K562 (cell line): ENCODE measurements at regions not wholly inside any gene's neighbourhood (a gene's known extent, or its start where the extent isn't known, plus 50 kb on each side); places are given as distances from the start of the nearest gene placed in this dataset.

Experiments
- ATAC-seq: fragments of 200-7000 bp; cut with Tn5 transposase; 3 replicates; pipeline ENCODE4 v1.9.1; 2020; ENCODE audit warnings: moderate library complexity
- BruUV-seq: library from RNA; stranded (reverse); fragments of 400-500 nt; replicated peaks from 2 replicates; lab custom pipeline; 2021; lab: Mats Ljungman, UMichigan
- CTCF ChIA-PET: fragments of 300-600 bp; formaldehyde crosslinking; extraction: SDS; loops from one replicate; lab custom pipeline; 2021; ENCODE audit warnings: low intra/inter-chr PET ratio; lab: Yijun Ruan, JAX
- POLR2A ChIA-PET: fragments of 300-600, 350-650 bp; sonication (Branson Sonifier 250); formaldehyde crosslinking; extraction: SDS; loops from one replicate; lab custom pipeline; 2021; ENCODE audit warnings: antibody characterized with exemption, inconsistent platforms; lab: Yijun Ruan, JAX
- DNase-seq, 4 experiments: peaks; one replicate each; pipeline versions ENCODE4 v3.0.0 to v3.0.0-alpha.2; 2011 to 2018; ENCODE audit warnings: low spot score in 3 of 4, mixed read lengths in 3 of 4; ENCODE audit errors: extremely low read depth in 1 of 4
- FAIRE-seq: peaks from 2 replicates; lab custom pipeline; 2011; peaks lifted over from hg19 to GRCh38; lab: Jason Lieb, UNC
- H2AFZ ChIP-seq: 2 replicates; pipeline ENCODE4 v1.6.0; 2011; ENCODE audit warnings: low read depth, low read length, control low read depth, inconsistent platforms
- H3K27ac ChIP-seq: fragments of 200-600 bp; 3 replicates; pipeline ENCODE4 v1.8.0; 2011; ENCODE audit warnings: low read depth, mild to moderate bottlenecking, control low read depth, inconsistent platforms, low read length, moderate library complexity, mixed read lengths; ENCODE audit errors: extremely low read depth
- H3K27me3 ChIP-seq, 2 experiments: fragments of 300-600 bp in 1 of 2; 2 replicates in 1 of 2; 3 replicates in 1 of 2; pipeline versions ENCODE4 v1.6.0 to v1.8.0; 2011; ENCODE audit warnings: inconsistent platforms in 2 of 2, low read length in 2 of 2, mild to moderate bottlenecking in 1 of 2, mixed read lengths in 1 of 2, moderate library complexity in 1 of 2; ENCODE audit not compliant: control insufficient read depth in 2 of 2, insufficient read depth in 2 of 2
- H3K36me3 ChIP-seq: fragments of 300-600 bp; 3 replicates; pipeline ENCODE4 v1.8.0; 2011; ENCODE audit warnings: mild to moderate bottlenecking, low read length, inconsistent platforms; ENCODE audit not compliant: control insufficient read depth, insufficient read depth
- H3K4me1 ChIP-seq, 2 experiments: fragments of 200-600 bp in 1 of 2; replicated peaks in 1 of 2; 2 replicates in 1 of 2; 3 replicates in 1 of 2; pipeline versions ENCODE4 v1.5.1 to v1.8.0; 2011; ENCODE audit warnings: inconsistent platforms in 2 of 2, low read length in 2 of 2, mild to moderate bottlenecking in 1 of 2, mixed read lengths in 1 of 2, moderate library complexity in 1 of 2; ENCODE audit not compliant: control insufficient read depth in 2 of 2, insufficient read depth in 2 of 2
- H3K4me2 ChIP-seq: 2 replicates; pipeline ENCODE4 v1.6.1; 2011; ENCODE audit warnings: low read length, control low read depth, inconsistent platforms, mixed read lengths; ENCODE audit not compliant: insufficient read depth
- H3K4me3 ChIP-seq: fragments of 200-600 bp; sonication (generic), shearing (Covaris generic); 2 replicates; pipeline ENCODE4 v1.5.1; 2016; ENCODE audit warnings: control low read depth, inconsistent platforms
- H3K79me2 ChIP-seq: fragments of 200-600 bp; 3 replicates; pipeline ENCODE4 v1.8.0; 2011; ENCODE audit warnings: low read length, inconsistent platforms; ENCODE audit not compliant: control insufficient read depth, insufficient read depth
- H3K9ac ChIP-seq, 2 experiments: 2 replicates each; pipeline versions ENCODE4 v1.6.0 to v1.6.1; 2011; ENCODE audit warnings: low read depth in 2 of 2, low read length in 2 of 2, control low read depth in 1 of 2, inconsistent platforms in 1 of 2, mild to moderate bottlenecking in 1 of 2, mixed read lengths in 1 of 2; ENCODE audit not compliant: insufficient read depth in 1 of 2
- H3K9me1 ChIP-seq: one replicate; pipeline ENCODE4 v1.6.0; 2011; ENCODE audit warnings: inconsistent platforms, mild to moderate bottlenecking, low read length, moderate library complexity; ENCODE audit not compliant: control insufficient read depth, insufficient read depth
- H3K9me3 ChIP-seq: replicated peaks from 2 replicates; pipeline ENCODE4 v1.5.1; 2011; ENCODE audit warnings: low read depth, low read length, inconsistent platforms; ENCODE audit not compliant: control insufficient read depth, insufficient read depth
- H4K20me1 ChIP-seq: replicated peaks from 2 replicates; pipeline ENCODE4 v1.6.1; 2011; ENCODE audit warnings: low read length, inconsistent platforms, mixed read lengths; ENCODE audit not compliant: control insufficient read depth, insufficient read depth
- ARID1B ChIP-seq: fragments of 450-650 bp; IDR thresholded peaks from 2 replicates; pipeline ENCODE4 v1.6.1; 2016; ENCODE audit warnings: antibody characterized with exemption, mild to moderate bottlenecking, inconsistent platforms
- COPS2 ChIP-seq: fragments of 450-650 bp; conservative IDR thresholded peaks from 2 replicates; pipeline ENCODE4 v1.6.1; 2016; ENCODE audit warnings: mild to moderate bottlenecking, moderate library complexity
- FOS ChIP-seq: IDR thresholded peaks from 3 replicates; pipeline ENCODE4 v1.6.1; 2011; ENCODE audit not compliant: insufficient read length; ENCODE audit errors: extremely low read depth
- GATAD2B ChIP-seq: fragments of 450-650 bp; IDR thresholded peaks from 2 replicates; pipeline ENCODE4 v1.6.1; 2017; ENCODE audit warnings: mild to moderate bottlenecking, borderline replicate concordance
- GTF2F1 ChIP-seq: IDR thresholded peaks from 2 replicates; pipeline ENCODE4 v1.6.1; 2011; ENCODE audit warnings: low read depth, low read length, improper control_type of control experiment
- LCOR ChIP-seq: sonication (generic); formaldehyde crosslinking; IDR thresholded peaks from 2 replicates; pipeline ENCODE4 v1.8.0; 2022; ENCODE audit warnings: mild to moderate bottlenecking, missing genetic modification reagents
- MED1 ChIP-seq: sonication (generic); formaldehyde crosslinking; IDR thresholded peaks from 2 replicates; pipeline ENCODE4 v1.8.1; 2023; ENCODE audit warnings: missing genetic modification reagents, borderline replicate concordance
- MIER1 ChIP-seq: fragments of 450-650 bp; IDR thresholded peaks from 2 replicates; pipeline ENCODE4 v1.6.1; 2016; ENCODE audit warnings: antibody characterized with exemption, mild to moderate bottlenecking, low read depth
- TCF3 ChIP-seq: sonication (generic); formaldehyde crosslinking; IDR thresholded peaks from 2 replicates; pipeline ENCODE4 v1.4.0; 2020; ENCODE audit warnings: mild to moderate bottlenecking, missing genetic modification reagents
- ZNF133 ChIP-seq: fragments of 250-450 bp; sonication (Bioruptor Pico); IDR thresholded peaks from 2 replicates; pipeline ENCODE4 v1.4.0; 2020; ENCODE audit warnings: mild to moderate bottlenecking
- ZNF3 ChIP-seq: fragments of 250-450 bp; sonication (Bioruptor Pico); IDR thresholded peaks from 2 replicates; pipeline ENCODE4 v1.5.0; 2021; ENCODE audit warnings: mild to moderate bottlenecking, moderate library complexity
- ZNF583 ChIP-seq: fragments of 250-450 bp; sonication (Bioruptor Pico); IDR thresholded peaks from 2 replicates; pipeline ENCODE4 v1.4.0; 2020
- ZNF764 ChIP-seq: fragments of 250-450 bp; sonication (Bioruptor Pico); IDR thresholded peaks from 2 replicates; pipeline ENCODE4 v1.4.0; 2020; ENCODE audit warnings: low read depth, mild to moderate bottlenecking, moderate library complexity
- in situ Hi-C: fragments of 300-500 bp; cut with MboI; formaldehyde crosslinking; loops from 4 replicates; pipeline ENCODE4 v1.15.0; 2018; ENCODE audit warnings: inconsistent platforms, mixed read lengths
- intact Hi-C: fragments of 100-400 bp; cut with micrococcal nuclease; formaldehyde crosslinking; loops from 2 replicates; pipeline ENCODE4 v1.14.2; 2022
- TF ChIP-seq, protein P1 (sequence below): fragments of 200-800 bp; sonication (Bioruptor generic); IDR thresholded peaks from 2 replicates; pipeline ENCODE4 v1.6.1; 2016; ENCODE audit warnings: missing genetic modification characterization, missing compliant biosample characterization

DNA sequence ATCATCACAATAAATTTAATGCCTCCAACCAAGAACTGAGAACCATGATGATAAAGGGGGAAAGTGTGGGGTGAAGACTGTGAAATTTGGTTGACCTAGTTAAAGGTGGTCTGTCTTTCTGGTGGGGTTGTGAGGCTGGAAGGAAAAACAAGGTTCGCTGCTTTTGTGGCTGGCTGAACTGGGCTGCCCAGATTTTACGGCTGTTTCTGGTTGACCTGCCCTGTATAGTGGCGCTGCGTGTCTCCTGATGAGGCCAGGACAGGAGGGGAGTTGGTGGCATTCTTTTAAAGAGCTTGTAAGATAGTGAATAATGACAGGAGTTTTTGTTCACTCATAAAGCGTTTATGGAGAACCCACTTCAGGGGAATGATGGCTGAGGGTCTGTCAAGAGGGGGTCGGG lies 101.8 kb downstream of the CYP26A1 start (continued):
- TF ChIP-seq, protein P1, sequence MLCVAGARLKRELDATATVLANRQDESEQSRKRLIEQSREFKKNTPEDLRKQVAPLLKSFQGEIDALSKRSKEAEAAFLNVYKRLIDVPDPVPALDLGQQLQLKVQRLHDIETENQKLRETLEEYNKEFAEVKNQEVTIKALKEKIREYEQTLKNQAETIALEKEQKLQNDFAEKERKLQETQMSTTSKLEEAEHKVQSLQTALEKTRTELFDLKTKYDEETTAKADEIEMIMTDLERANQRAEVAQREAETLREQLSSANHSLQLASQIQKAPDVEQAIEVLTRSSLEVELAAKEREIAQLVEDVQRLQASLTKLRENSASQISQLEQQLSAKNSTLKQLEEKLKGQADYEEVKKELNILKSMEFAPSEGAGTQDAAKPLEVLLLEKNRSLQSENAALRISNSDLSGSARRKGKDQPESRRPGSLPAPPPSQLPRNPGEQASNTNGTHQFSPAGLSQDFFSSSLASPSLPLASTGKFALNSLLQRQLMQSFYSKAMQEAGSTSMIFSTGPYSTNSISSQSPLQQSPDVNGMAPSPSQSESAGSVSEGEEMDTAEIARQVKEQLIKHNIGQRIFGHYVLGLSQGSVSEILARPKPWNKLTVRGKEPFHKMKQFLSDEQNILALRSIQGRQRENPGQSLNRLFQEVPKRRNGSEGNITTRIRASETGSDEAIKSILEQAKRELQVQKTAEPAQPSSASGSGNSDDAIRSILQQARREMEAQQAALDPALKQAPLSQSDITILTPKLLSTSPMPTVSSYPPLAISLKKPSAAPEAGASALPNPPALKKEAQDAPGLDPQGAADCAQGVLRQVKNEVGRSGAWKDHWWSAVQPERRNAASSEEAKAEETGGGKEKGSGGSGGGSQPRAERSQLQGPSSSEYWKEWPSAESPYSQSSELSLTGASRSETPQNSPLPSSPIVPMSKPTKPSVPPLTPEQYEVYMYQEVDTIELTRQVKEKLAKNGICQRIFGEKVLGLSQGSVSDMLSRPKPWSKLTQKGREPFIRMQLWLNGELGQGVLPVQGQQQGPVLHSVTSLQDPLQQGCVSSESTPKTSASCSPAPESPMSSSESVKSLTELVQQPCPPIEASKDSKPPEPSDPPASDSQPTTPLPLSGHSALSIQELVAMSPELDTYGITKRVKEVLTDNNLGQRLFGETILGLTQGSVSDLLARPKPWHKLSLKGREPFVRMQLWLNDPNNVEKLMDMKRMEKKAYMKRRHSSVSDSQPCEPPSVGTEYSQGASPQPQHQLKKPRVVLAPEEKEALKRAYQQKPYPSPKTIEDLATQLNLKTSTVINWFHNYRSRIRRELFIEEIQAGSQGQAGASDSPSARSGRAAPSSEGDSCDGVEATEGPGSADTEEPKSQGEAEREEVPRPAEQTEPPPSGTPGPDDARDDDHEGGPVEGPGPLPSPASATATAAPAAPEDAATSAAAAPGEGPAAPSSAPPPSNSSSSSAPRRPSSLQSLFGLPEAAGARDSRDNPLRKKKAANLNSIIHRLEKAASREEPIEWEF (CRISPR knock-in tag), result no peak
- TF ChIP-seq FOS, result no peak
- no peak for TF ChIP-seq ZNF3 (CRISPR knock-in tag)
- TF ChIP-seq ZNF764 (CRISPR knock-in tag), result no peak

DNA sequence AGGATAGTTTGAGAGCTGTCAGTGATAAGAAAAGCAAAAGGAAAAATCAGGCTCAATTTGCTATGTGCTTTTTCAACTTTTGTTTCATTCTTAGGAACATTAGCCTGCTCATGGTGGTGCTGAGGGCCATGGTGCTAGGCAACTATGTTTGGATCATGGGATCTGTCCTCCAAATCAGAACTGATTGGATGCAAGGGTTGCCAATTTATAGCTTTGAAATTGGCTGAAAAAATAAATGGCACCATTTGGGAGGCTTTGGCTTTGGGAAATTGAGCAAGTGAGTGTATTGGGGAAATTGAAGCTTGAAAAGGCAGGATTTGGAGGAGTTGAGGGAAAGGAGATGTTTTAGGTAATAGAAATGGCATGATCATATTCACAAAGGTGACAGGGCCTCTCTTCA lies 103.8 kb downstream of the CYP26A1 start:
- no peaks in the 10 kb centered on the region for H3K9me1 ChIP-seq
- no peak overlapping the region for H3K4me3 ChIP-seq
- H3K36me3 ChIP-seq, result no peaks in the 10 kb centered on the region
- no peak overlapping the region for H3K4me2 ChIP-seq
- no peak for DNase-seq
- no peak overlapping the region for H3K9ac ChIP-seq
- no peaks in the 10 kb centered on the region for H3K9me3 ChIP-seq
- no peak for ATAC-seq
- H3K27ac ChIP-seq, result no peak overlapping the region
- CTCF ChIA-PET, result no interaction called here
- in situ Hi-C loops (no loop called here), intact Hi-C loops (no loop called here)
- H2AFZ ChIP-seq, result no peak overlapping the region
- no peaks in the 10 kb centered on the region for H4K20me1 ChIP-seq
- FAIRE-seq, result no peak
- no TSS peak for BruUV-seq
- peaks cover 0 to 5% of the 10 kb centered on the region in 2 experiments; a peak in 2 of 5 replicates for H3K4me1 ChIP-seq
- POLR2A ChIA-PET, result no interaction called here
- peaks cover 0 to 5% of the 10 kb centered on the region in 2 experiments; a peak in 3 of 5 replicates for H3K27me3 ChIP-seq
- no peak for TF ChIP-seq GTF2F1
- TF ChIP-seq TCF3 (CRISPR knock-in tag), result no peak
- TF ChIP-seq GATAD2B, result no peak
- TF ChIP-seq LCOR, result no peak
- no peak for TF ChIP-seq ARID1B
- no peak for TF ChIP-seq MED1 (CRISPR knock-in tag)
- TF ChIP-seq COPS2, result no peak
- no peak for TF ChIP-seq ZNF133
- no peak for TF ChIP-seq MIER1
- TF ChIP-seq ZNF583, result no peak
- no peaks in the 10 kb centered on the region for H3K79me2 ChIP-seq
